ENCODE measurements at regions not wholly inside any gene's neighbourhood (a gene's known extent, or its start where the extent isn't known, plus 50 kb on each side); places are given as distances from the start of the nearest gene placed in this dataset.

DNA sequence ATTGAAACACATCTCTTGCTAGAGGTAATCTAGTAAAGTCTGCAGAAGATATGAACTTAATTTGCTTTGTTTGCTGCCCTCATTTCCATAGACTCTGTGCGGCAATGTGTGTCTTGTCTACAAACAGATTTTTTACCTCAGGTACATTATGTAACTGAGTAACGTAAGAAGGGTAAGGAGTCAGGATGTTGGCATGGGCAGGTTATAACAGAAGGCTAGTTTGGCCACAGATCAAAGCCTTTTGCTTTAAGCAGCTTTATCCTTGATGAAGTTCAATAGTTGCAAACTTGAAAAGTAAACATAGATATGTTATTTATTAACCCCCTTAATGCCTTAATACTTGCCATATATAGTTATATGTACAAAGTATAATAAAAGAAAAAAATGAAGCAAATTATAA, 391.6 kb upstream of the FKBP1C start:
- no peak for TF ChIP-seq ZNF274 (IDR thresholded peaks at IDR 0.05; ENCODE audit: borderline replicate concordance, low read depth, low read length)
- no peak for TF ChIP-seq GABPA (tag; conservative IDR thresholded peaks at IDR 0.05; ENCODE audit: low read depth)
- no peak for TF ChIP-seq WHSC1 (IDR thresholded peaks at IDR 0.05; ENCODE audit: low read length)
- TF ChIP-seq, protein P1, sequence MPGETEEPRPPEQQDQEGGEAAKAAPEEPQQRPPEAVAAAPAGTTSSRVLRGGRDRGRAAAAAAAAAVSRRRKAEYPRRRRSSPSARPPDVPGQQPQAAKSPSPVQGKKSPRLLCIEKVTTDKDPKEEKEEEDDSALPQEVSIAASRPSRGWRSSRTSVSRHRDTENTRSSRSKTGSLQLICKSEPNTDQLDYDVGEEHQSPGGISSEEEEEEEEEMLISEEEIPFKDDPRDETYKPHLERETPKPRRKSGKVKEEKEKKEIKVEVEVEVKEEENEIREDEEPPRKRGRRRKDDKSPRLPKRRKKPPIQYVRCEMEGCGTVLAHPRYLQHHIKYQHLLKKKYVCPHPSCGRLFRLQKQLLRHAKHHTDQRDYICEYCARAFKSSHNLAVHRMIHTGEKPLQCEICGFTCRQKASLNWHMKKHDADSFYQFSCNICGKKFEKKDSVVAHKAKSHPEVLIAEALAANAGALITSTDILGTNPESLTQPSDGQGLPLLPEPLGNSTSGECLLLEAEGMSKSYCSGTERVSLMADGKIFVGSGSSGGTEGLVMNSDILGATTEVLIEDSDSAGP (CRISPR knock-in tag; IDR thresholded peaks at IDR 0.05): no peak
- TF ChIP-seq, protein P2, sequence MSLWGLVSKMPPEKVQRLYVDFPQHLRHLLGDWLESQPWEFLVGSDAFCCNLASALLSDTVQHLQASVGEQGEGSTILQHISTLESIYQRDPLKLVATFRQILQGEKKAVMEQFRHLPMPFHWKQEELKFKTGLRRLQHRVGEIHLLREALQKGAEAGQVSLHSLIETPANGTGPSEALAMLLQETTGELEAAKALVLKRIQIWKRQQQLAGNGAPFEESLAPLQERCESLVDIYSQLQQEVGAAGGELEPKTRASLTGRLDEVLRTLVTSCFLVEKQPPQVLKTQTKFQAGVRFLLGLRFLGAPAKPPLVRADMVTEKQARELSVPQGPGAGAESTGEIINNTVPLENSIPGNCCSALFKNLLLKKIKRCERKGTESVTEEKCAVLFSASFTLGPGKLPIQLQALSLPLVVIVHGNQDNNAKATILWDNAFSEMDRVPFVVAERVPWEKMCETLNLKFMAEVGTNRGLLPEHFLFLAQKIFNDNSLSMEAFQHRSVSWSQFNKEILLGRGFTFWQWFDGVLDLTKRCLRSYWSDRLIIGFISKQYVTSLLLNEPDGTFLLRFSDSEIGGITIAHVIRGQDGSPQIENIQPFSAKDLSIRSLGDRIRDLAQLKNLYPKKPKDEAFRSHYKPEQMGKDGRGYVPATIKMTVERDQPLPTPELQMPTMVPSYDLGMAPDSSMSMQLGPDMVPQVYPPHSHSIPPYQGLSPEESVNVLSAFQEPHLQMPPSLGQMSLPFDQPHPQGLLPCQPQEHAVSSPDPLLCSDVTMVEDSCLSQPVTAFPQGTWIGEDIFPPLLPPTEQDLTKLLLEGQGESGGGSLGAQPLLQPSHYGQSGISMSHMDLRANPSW (CRISPR knock-in tag; IDR thresholded peaks at IDR 0.05): no peak
- no peak for TF ChIP-seq LCOR (CRISPR knock-in tag; IDR thresholded peaks at IDR 0.05)
- TF ChIP-seq CBFA2T2 (conservative IDR thresholded peaks at IDR 0.05): no peak
- TF ChIP-seq RFX1 (IDR thresholded peaks at IDR 0.05): no peak
- no peak for TF ChIP-seq KLF6 (CRISPR knock-in tag; IDR thresholded peaks at IDR 0.05; ENCODE audit: borderline replicate concordance)
- TF ChIP-seq, protein P3, sequence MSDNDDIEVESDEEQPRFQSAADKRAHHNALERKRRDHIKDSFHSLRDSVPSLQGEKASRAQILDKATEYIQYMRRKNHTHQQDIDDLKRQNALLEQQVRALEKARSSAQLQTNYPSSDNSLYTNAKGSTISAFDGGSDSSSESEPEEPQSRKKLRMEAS (CRISPR knock-in tag; IDR thresholded peaks at IDR 0.05): no peak
- no peak for TF ChIP-seq EGR1 (conservative IDR thresholded peaks at IDR 0.05)
- no peak for TF ChIP-seq BDP1 (IDR thresholded peaks at IDR 0.05; ENCODE audit: insufficient read depth, insufficient read length)
- no peak for TF ChIP-seq SRSF9 (IDR thresholded peaks at IDR 0.05; ENCODE audit: borderline replicate concordance, low read depth, low read length)

Data from K562 (cell line).